GM12875 (cell line): ENCODE measurements at regions not wholly inside any gene's neighbourhood (a gene's known extent, or its start where the extent isn't known, plus 50 kb on each side); places are given as distances from the start of the nearest gene placed in this dataset.

Experiments used
- H3K4me3 ChIP-seq: one replicate; pipeline ENCODE4 v1.5.1; 2011; ENCODE audit warnings: low read depth, low read length, control low read depth
- TF ChIP-seq, protein P1 (sequence below): IDR thresholded peaks from 2 replicates; pipeline ENCODE4 v1.5.1; 2011; ENCODE audit warnings: low read depth, mild to moderate bottlenecking, control low read depth, inconsistent platforms, low read length, moderate library complexity, borderline replicate concordance; ENCODE audit not compliant: insufficient read depth

DNA sequence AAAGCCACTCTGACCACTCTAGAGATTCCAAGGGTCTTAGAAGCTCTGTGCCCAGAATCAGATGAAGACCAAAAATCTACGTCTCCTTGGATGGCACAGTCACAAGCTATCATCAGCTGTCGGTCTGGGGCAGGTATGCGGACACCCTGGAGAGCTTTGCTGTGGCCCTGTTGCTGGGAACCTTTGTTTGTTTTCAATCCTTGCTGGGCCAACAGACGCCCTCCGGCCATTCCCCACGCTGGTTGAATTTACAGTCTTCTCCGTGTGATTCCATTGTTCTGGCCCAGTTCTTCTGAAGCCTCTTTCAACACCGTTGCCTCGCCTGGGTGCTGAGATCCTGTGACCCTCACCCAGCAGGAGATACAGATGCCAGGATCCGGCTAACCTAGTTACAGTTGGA lies 149.4 kb upstream of the PFKP start:
- TF ChIP-seq, protein P1, sequence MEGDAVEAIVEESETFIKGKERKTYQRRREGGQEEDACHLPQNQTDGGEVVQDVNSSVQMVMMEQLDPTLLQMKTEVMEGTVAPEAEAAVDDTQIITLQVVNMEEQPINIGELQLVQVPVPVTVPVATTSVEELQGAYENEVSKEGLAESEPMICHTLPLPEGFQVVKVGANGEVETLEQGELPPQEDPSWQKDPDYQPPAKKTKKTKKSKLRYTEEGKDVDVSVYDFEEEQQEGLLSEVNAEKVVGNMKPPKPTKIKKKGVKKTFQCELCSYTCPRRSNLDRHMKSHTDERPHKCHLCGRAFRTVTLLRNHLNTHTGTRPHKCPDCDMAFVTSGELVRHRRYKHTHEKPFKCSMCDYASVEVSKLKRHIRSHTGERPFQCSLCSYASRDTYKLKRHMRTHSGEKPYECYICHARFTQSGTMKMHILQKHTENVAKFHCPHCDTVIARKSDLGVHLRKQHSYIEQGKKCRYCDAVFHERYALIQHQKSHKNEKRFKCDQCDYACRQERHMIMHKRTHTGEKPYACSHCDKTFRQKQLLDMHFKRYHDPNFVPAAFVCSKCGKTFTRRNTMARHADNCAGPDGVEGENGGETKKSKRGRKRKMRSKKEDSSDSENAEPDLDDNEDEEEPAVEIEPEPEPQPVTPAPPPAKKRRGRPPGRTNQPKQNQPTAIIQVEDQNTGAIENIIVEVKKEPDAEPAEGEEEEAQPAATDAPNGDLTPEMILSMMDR, result no peak
- H3K4me3 ChIP-seq, result no peak overlapping the region

DNA sequence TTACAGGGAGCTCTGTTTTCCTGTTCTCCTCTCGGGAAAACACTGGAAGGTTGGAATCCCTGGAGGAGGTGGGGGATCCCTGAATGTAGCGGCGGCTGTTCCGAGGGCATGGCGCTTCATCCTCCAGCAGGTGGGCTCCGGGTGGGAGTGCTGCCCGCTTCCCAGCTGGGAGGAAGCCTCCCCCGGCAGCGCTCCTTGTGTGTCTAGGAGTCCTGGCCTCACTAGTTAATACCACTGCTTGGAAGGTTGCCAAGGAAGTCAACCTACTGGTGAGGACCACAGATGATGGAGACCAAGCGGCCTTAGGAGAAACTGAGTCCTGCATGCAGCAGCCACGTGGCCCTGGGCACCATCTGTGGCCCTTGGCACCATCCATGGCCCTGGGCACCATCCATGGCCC lies 151.9 kb upstream of the PFKP start:
- H3K4me3 ChIP-seq, result no peak overlapping the region
- TF ChIP-seq, protein P1, result no peak

DNA sequence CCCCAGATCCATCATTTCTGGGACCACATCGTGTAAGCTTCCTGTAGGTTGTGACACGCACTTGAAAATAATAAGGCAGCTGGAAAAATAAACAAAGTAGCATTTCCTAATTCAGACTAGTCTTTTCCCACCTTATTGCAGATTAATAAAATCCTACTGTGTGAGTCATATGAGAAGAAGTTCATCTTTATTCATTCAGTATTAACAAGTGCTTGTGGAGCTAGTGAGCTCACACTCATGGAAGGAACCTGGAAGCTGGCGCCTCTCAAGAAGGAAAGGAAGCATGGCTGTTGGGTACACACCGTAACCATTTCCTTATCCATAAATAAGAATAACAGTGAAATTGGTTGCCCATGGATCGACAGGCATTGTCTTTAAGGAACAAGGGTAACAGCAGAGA lies 152.6 kb upstream of the PFKP start:
- H3K4me3 ChIP-seq, result no peak overlapping the region
- TF ChIP-seq, protein P1, result no peak

DNA sequence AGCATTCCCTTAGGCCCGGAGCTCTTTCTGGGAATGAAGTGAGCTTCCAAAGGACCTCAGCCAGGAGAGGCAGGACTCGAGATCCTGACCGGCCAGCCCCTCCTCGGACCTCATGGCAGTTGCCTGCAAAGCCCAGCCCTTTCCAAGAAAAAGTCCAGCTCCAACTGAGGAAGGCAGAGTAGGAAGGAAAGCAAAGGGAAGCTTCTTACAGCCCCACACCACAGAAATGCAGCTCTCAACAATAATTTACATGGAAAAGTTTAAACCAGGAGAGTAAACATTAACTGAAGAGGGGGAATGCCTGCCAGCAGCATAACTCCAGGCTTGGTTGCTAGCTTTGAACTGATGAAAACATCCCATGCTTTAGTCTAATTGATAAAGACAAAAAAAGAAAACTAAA lies 153.9 kb upstream of the PFKP start:
- TF ChIP-seq, protein P1, result no peak

DNA sequence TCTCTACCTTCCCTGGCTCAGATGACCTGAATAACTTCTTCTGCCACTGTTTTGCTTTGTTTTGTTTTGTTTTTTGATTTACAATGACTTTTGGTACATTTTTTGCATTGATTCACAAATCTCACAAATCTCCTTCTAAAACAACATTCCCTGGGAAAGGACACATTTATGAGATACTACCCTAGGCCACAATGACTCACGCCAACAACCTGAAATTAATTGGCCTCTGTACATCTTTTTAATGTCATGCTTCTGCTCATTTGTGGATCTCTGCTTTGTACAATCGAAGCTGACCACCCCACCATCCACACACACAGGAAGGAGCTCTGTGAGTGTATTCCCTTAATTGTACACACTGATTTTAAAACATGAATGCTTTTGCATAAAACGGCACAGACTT lies 156.7 kb upstream of the PFKP start:
- TF ChIP-seq, protein P1, result no peak

More for the DNA sequence above, 153.9 kb upstream of the PFKP start:
- H3K4me3 ChIP-seq, result no peak overlapping the region

DNA sequence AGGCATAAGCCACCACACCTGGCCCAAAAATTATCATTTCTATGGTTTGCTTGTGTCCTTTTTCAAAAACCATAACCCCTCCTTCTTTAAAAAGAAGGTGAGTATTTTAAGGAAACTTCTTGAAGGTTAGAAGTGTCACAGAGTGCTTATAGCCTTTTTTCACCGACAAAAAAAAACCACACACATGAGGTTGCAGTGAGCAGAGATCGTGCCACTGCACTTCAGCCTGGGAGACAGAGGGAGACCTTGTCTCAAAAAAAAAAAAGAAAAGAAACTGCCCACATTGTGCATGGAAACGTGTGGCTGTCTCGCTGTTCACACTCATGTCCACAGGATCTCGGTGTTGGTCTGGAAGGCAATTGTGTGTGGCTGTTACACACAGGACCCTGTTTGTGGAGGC lies 157.4 kb upstream of the PFKP start:
- no peak overlapping the region for H3K4me3 ChIP-seq
- TF ChIP-seq, protein P1, result no peak

More for the DNA sequence above, 156.7 kb upstream of the PFKP start:
- H3K4me3 ChIP-seq, result no peak overlapping the region

DNA sequence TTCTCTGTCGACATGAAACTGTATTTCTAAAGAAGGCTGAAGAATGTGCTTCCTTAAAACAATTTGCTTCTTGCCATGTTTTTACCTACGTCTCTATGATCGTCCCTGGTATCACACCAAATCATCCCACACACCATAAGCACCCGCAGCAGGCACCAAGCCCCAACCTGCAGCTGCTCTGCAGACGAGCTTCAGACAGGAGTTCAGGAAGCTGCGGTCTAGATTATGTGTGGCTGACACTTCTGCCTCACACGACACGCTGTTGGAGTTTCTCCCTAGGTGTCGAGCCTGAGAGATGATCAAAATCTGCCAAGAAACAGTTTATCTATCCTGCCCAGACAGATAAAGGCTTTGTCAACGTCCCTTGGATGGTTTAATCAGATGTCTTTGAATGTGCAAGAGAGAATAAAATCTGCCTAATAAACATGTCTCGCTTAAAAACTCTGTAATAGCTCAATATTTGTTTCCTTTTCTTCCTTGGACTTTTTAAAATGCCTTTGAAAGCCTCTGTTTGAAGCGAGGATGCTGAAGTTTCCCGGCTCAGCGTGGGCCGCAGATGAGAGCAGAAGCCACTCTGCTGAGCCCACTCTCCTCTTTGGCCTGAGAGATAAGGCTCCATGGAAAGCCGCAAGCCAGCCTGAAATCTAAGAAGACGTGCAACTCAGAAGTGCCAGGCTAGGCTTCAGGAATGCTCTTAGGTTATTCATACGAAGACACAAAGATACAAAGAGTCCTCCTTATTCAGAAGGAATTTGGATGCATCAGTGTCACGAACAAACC lies 158.3 kb upstream of the PFKP start:
- H3K4me3 ChIP-seq, result no peak overlapping the region
- TF ChIP-seq, protein P1, result no peak
